Hippocampal formation (tissue), 2 donors: ENCODE measurements at regions not wholly inside any gene's neighbourhood (a gene's known extent, or its start where the extent isn't known, plus 50 kb on each side); places are given as distances from the start of the nearest gene placed in this dataset.
A peak's percentile ranks its signal among the peaks of the same experiment; 100 is the strongest.

Experiments used
- DNase-seq, 2 donors: peaks; one replicate each; lab custom pipeline; 2025; lab: John Stamatoyannopoulos, UW

GRCh38 chr5:86029308-86029707 lies 588.4 kb upstream of the COX7C start:
- DNase-seq = no peak

- DNase-seq = no peak
Observed at GRCh38 chr5:86030753-86031152, 587.0 kb upstream of the COX7C start.

GRCh38 chr5:86038566-86038965 lies 579.2 kb upstream of the COX7C start:
- DNase-seq = no peak

- no peak for DNase-seq
Observed at GRCh38 chr5:86039351-86039750, 578.4 kb upstream of the COX7C start.

- no peak for DNase-seq
Observed at GRCh38 chr5:86070719-86071118, 547.0 kb upstream of the COX7C start.

- no peak for DNase-seq
Observed at GRCh38 chr5:86074297-86074696, 543.4 kb upstream of the COX7C start.

GRCh38 chr5:86075139-86075538 lies 542.6 kb upstream of the COX7C start:
- DNase-seq = no peak

GRCh38 chr5:86095092-86095491 lies 522.6 kb upstream of the COX7C start:
- no peak for DNase-seq

- no peak for DNase-seq
Observed at GRCh38 chr5:86101966-86102365, 515.8 kb upstream of the COX7C start.

- no peak for DNase-seq
Observed at GRCh38 chr5:86108825-86109224, 508.9 kb upstream of the COX7C start.

- DNase-seq = no peak
Observed at GRCh38 chr5:86112249-86112648, 505.5 kb upstream of the COX7C start.

- DNase-seq = no peak
Observed at GRCh38 chr5:86115164-86115563, 502.6 kb upstream of the COX7C start.

- no peak for DNase-seq
Observed at GRCh38 chr5:86118542-86118941, 499.2 kb upstream of the COX7C start.

- no peak for DNase-seq
Observed at GRCh38 chr5:86124333-86124732, 493.4 kb upstream of the COX7C start.

- peak in 1 of 2 donors; percentile 29 for DNase-seq
Observed at GRCh38 chr5:86125731-86126601, 491.8 kb upstream of the COX7C start.

- DNase-seq = no peak
Observed at GRCh38 chr5:86127696-86128095, 490.0 kb upstream of the COX7C start.

GRCh38 chr5:86129009-86129408 lies 488.7 kb upstream of the COX7C start:
- no peak for DNase-seq

GRCh38 chr5:86137297-86137696 lies 480.4 kb upstream of the COX7C start:
- DNase-seq = no peak

GRCh38 chr5:86143837-86144236 lies 473.9 kb upstream of the COX7C start:
- no peak for DNase-seq

- DNase-seq = no peak
Observed at GRCh38 chr5:86152988-86153560, 464.7 kb upstream of the COX7C start.

- DNase-seq = peak in 1 of 2 donors; percentile 3
Observed at GRCh38 chr5:86155796-86156195, 461.9 kb upstream of the COX7C start.

- DNase-seq = no peak
Observed at GRCh38 chr5:86170194-86170593, 447.5 kb upstream of the COX7C start.

- DNase-seq = no peak
Observed at GRCh38 chr5:86175224-86175623, 442.5 kb upstream of the COX7C start.

GRCh38 chr5:86199287-86199686 lies 418.5 kb upstream of the COX7C start:
- no peak for DNase-seq
